NCI-H2227 (cell line): ENCODE measurements at regions not wholly inside any gene's neighbourhood (a gene's known extent, or its start where the extent isn't known, plus 50 kb on each side); places are given as distances from the start of the nearest gene placed in this dataset.

Experiments
- DNase-seq: peaks from one replicate; lab custom pipeline; 2025; ENCODE audit not compliant: unreplicated experiment; lab: John Stamatoyannopoulos, UW

DNA sequence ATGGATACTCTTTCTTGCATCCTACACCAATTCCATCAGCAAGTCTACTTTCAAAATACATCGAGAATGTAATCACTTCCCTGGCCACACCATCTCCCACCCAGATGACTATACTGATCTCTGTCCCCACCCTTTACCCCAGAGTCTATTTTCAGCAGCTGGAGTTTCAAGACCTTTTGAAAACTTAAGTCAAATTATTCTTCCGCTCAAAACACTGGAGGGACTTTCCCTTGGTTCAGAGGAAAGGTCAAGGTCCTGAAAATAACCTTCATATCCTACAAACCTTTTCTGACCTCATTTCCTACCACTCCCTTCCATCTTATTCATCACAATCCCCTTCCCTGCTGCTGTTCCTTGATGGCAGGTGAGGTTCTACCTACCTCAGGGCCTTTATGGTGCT is 58.8 kb upstream of the LYPD6 start:
- DNase-seq, result no peak

DNA sequence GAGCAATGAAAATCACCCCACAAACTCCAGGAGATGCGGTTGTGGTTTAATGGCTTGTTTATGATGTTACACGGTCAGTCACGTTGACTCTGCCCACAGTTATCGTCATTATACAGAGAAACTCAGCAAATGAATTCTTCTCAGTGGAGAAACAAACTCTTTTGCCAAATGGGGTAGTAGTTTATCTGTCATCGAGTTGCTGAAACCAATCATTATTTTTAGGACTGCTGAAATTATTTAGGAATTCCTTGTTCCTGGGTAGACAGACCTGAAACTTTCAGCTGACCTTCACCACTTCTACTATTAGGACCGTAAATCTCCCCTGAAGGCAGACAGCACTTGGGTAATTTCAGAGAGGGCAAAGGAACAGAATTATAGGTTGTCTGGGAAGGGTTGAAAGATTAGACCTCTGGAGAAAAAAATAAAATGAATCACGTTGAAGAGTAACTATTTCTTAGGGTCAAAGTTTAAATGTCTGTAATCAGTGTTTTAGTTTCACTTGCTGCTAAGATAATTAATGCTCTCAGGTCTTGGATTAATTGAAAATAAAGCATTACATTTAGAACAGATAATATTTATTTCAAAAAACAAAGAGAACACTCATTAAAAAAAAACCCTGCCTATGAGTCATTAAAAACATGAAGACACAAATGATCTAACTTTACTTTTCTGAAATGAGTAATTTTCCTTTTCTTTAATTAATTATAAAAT is 52.1 kb upstream of the LYPD6 start:
- peak; percentile 78 for DNase-seq

DNA sequence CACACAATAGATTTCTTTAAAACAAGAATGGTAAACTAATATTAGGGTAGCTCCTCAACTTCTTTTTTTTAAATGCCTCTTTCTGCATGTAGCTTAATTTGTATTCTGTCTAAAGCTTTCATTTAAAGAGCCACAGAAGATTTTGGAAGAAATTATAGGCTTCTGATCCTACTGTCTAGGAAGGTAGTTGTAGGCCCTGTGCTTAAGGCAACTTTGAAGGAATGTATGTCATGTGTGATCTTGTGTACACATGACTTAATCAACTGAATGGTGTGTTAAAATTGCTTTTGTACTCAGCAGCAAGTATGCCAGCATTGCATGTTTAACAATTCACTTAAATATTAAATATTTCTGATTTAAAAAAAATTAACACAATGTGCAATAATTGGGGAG is 51.5 kb upstream of the LYPD6 start:
- peak; percentile 16 for DNase-seq
